GM19468 (cell line): ENCODE measurements at regions not wholly inside any gene's neighbourhood (a gene's known extent, or its start where the extent isn't known, plus 50 kb on each side); places are given as distances from the start of the nearest gene placed in this dataset.
"Not testable (repeated sequence)": the region's sequence is repeated elsewhere in the genome, so short reads cannot be mapped to it uniquely, and the experiment has no call there.

Experiments
- ATAC-seq: cut with Tn5 transposase; IDR thresholded peaks from one replicate; pipeline ENCODE4 v1.9.1; 2021; ENCODE audit warnings: mild to moderate bottlenecking, moderate library complexity, moderate number of reproducible peaks; ENCODE audit not compliant: unreplicated experiment; ENCODE audit errors: extremely low read depth

DNA sequence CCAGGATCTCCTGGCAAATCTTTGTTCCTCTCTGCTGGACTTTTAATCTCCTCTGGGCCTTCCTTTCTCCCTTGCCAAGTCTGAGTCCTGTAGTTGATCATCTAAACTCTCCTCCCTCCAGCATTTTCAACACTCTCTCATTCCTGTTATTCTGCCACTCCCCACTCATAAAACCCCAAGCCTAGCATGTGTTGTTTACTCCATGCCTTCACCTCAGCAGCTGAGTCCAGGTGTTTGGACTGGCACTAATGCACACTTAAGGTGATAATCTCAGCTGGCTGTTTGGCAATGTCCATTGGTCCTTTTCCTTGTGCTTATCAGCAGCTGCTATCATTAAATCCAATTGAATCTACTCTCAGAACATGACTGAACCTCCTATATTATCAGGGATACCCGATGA, 876.8 kb upstream of the TENM4 start:
- no peak for ATAC-seq

DNA sequence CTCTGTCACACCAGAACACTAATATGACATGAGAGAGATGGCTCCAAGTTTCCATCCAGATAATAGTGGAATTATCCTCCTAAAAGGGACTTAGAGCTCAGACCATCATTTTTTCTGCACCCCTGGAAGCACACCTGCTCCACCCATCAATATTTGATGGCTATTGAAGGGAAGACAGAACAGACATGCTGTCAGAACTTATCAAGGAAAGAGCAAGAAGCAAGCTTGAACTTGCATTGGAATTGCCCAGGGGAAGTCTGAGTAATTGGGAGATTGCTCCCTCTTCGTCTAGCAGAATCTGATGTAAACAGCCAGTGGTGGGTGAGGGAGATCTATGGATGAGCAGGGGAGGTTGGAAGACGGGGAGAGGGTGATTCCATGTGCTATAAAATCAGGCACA, 874.4 kb upstream of the TENM4 start:
- no peak for ATAC-seq

DNA sequence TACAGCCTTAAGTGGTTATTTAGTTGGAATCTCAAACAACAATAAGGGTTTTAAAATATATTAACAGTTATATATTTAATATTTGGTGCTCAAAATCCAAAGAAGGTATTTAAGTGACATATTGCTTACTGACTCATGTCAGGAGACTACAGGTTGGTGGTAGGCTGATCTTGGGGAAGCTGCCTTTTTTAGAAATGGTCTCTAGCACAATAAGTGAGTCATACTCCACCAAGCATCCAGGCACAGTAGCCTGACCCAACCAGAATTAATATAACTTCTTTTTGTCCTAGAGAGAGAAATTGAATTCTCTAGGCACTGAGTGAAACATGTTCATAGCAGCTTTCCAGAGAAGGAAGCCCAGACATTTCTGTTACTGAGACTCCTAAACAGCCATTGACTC, 868.5 kb upstream of the TENM4 start:
- no peak for ATAC-seq

DNA sequence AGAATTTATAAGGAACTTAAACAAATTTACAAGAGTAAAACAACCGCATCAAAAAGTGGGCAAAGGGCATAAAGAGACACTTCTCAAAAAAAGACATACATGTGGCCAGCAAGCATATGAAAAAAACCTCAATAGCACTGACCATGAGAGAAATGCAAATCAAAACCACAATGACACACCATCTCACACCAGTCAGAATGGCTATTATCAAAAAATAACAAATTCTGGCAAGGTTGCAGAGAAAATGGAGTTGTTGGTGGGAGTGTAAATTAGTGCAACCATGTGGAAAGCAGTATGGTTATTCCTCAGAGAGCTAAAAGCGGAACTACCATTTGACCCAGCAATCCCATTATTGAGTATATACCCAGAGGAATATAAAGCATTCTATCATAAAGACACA, 866.8 kb upstream of the TENM4 start:
- ATAC-seq, result no peak

DNA sequence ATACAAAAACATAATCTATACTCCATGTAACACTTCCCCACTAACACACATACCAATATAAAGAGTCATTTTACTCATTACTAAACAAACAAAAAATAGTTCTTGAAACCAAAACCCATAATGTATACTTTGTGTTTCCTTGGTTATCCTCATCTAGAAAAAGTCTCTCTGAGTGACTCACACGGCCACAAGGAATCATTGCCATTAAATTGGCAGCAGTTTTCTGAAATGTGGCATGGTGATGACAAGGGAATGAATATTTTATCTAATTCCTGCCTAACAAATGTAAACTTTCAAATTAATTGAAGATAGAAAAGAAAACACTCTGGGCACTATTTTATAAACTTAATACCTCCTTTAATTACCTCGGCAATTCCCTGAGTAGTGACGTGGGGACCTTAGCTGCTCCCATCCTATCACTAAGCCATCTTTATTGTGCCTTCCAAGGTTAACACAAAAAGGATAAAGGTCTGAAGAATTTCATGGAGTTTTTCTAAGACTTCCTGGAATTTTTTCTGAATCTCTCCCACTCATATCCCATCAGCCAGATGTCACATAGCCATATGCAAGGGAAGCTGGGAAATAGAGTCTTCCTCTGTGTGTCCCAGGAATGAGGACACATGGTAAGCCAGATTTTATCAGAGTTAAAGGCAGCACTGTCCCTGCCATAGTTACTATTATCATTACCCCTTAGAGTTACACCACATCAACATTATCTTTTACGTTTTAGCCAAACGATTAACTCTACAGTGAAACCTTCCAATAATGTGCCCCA, 857.2 kb upstream of the TENM4 start:
- no peak for ATAC-seq

DNA sequence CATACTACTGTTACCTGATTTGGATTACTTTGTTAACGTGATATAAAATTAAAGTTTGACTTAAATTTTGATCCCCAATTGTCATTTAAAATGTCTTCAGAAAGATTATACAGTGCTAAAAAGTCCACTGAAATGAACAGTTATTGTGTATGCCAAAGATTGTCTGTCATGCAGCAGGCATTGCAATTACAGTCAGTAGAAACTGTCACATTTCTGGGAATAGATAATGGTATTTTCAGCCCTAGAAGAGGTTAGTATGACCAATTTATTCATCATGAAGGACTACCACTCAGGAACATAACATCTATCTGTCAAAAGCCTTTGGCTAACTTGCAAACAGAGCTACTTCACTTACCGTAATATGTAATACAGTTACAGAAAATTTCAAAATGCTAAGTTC, 852.5 kb upstream of the TENM4 start:
- ATAC-seq, result no peak

DNA sequence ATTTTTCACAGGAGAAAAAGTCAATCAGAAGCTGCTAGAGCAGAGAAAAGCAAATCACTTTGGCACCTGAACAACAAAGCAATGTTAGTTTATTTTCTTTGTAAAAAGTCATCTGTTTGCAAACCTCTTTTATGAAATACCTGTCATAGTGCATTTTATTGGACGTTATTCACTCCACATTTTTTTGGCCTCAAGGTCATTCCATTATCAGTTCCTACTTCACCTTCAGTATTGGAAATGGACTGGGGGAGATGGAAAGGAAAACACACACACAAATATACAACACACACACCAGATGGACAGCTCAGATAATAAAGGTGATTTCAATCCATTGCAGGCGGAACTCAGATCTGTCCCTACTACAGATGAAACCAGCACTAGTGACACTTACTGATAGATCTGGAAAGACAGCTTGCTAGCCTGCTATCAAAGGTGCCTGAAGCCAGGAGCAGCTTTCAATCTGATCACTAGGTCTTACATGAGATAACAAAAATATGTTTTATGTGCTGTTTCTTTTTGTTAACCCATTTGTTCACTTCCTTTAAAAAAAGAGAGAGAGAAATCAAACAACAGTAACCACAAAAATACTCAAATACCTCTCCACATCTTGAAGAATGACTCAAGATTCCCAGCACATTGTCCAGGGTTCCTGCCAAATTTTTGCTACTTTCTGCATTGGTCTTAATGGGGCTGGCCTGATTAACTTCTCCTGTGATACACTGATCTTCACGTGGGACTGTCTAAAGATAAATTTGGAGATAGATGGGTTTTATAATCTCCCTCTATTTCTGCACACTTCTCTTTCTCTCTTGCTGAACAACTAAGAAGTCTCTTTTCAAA, 844.3 kb upstream of the TENM4 start:
- no peak for ATAC-seq

DNA sequence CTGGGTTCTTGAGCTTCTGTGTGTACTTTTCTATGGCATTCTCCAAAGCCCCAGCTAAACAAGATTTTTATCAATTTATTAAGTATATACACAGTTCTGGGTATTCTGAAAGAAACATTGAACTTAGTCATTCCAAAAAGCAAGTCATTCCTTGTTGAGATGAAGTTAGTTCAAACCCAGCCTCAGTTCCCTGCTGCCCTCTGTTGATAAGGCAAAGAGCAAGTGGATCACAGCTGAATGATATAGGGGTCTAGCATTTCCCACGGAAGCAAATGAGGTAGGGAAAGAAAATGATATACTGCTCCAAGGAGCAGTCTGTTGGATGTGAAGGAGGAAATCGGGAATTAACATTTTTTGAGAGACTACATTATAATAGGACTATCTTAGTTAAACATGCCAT, 841.8 kb upstream of the TENM4 start:
- no peak for ATAC-seq

DNA sequence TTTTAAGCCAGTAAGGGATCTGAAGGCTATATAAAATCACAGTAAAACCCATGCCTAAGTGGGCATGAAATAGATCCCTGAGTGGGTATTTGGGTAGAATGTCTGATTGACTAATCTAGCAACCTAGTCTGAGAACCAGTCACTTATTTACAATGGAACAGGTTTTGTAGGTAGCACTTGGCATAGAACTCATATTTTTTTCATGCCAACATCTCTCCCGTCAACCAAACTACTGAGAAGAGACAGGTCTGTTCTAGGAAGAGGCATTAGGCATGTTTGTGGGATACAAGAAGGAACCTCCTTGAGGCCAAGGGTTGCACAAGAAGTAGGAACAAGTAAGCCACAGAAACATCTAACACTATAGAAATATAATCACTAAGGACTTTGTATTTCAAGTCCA, 840.4 kb upstream of the TENM4 start:
- no peak for ATAC-seq

DNA sequence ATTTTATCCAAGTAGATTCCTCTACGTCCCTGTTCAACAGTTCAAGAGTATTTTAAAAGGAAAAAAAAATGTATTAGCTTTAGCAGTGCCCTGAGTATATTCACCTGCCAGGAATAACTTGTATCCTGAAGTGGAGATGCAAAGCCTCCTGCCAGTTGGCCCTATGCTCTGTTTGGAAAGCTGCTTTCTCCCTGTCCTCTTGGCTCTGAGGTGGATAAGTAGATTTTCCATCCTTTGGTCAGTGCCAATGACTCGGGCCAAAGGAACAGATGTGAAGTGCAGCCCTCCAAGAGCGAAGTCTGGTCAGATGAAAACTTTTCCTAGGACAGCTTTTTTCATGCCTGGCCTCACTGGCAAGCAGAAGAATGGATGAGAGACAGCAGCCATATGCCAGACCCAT, 839.9 kb upstream of the TENM4 start:
- no peak for ATAC-seq

DNA sequence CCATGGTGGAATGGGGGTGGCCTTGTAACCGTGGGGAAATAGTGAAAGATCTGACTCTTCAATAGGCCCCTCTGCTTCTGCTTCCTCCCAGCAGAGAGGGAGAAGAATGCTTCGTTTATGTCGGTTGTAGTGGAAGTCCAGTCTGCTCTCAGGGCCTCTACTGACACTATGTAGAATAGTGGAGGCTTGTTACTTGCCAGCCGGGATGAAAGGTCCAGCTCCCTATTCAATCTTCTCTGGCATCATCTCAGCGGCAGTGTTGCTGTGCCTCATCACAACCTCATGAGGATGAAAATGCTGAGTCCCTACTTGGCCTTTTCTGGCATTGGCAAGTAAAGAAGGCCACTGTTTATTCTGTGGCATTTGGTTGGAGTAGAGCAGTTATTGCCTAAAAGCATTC, 820.9 kb upstream of the TENM4 start:
- no peak for ATAC-seq

DNA sequence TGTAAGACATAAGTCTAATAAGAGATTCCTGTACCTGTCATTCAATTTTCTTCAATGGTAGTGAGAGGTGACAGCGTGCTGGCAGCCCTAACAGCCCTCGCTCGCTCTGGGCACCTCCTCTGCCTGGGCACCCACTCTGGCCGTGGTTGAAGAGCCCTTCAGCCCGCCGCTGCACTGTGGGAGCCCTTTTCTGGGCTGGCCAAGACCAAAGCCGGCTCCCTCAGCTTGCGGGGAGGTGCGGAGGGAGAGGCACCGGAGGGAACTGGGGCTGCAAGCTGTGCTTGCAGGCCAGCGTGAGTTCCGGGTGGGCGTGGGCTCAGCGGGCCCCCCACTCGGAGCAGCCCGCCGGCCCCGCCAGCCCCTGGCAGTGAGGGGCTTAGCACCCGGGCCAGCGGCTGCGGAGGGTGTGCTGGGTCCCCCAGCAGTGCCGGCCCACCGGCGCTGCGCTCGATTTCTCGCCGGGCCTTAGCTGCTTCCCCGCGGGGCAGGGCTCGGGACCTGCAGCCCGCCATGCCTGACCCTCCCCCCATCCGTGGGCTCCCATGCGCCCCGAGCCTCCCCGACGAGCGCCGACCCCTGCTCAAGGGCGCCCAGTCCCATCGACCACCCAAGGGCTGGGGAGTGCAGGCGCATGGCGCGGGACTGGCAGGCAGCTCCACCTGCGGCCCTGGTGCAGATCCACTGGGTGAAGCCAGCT, 816.6 kb upstream of the TENM4 start:
- not testable (repeated sequence) for ATAC-seq

DNA sequence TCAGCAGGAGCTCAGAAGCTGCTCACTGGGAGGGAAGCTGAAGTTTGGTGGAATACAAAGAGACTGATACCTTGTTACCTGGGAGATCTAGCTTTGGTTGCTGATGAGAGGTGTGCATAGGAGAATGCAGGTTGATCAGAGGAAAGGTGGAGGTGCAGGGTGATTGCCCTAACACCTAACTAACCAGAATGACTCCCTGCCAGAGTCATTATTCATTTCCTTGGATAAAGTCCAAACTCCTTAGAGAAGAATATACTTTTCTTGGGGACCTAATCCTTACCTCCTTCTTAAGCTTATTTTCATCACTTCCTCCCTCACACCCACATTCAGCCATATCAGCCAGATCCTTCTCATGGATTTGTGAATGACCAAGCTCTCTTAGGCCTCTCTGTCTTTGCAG, 814.2 kb upstream of the TENM4 start:
- no peak for ATAC-seq

DNA sequence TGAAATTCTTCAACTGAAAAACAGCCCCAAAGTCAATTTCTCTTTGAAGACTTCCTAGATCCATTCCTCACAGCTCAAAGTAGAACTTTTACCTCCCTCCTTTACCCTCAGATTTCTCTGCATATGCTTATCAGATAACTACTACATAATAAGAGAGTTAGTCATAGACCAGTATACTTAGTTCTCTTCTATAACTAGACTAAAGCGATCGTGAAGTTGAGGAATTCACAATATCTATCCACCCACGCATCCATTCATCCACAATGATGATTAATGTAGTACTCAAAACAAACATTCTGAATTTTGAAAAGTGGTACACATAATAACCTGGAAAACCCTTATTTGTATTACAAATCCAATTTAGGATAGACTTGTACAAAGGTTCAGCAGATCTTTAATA, 800.9 kb upstream of the TENM4 start:
- ATAC-seq, result no peak

DNA sequence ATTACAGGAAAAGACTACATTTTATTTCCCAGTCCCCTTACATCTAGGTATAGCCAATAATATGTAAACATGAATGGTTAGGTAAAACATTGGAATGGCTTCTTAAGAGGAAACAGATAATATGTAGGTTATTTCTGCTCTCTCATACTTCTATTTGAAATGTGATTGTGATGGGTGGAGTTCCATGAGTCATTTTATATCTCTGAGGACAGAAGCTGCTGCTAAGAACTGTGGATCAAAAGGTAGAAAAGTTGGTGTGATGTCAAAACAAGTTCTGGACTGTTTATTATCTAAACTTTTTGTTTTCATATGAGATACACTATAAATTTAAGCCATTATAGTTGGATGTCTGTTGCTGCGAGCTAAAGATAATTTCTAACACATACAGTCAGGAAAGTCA, 799.4 kb upstream of the TENM4 start:
- ATAC-seq, result no peak

DNA sequence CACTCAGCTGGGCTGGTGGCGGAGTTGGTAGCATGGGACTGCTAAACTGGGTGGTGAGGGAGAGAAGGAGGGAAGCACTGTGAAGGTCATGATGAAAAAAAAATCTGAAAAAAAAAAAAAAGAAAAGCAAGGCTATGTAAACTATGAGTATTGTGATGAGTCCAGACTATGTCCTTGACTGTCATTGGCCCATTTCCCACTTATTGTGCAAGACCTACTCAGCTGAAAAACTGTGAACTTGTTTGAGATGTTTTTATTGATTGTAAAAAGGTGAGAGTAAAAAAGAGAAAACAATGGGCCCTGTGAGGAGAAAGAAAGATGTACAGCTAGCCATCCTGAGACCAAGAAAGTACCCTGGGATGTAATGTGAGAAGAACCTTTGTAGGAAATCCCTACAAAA, 798.4 kb upstream of the TENM4 start:
- no peak for ATAC-seq

DNA sequence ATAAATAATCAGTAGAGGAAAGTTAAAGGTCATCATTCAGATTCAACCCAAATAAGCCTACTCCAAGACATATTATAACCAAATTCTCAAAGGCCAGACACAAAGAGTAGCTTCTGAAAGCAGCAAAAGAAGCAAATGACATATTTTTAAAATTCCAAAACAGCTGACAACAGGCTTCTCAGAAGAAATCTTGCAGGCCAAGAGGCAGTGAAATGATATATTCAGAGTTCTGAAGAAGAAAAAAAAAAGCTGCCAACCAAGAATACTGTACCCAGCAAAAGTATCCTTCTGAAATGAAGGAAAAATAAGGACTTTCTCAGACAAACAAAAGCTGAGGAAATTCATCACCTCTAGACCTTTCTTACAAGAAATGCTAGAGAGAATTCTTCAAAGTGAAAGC, 787.1 kb upstream of the TENM4 start:
- ATAC-seq, result no peak

DNA sequence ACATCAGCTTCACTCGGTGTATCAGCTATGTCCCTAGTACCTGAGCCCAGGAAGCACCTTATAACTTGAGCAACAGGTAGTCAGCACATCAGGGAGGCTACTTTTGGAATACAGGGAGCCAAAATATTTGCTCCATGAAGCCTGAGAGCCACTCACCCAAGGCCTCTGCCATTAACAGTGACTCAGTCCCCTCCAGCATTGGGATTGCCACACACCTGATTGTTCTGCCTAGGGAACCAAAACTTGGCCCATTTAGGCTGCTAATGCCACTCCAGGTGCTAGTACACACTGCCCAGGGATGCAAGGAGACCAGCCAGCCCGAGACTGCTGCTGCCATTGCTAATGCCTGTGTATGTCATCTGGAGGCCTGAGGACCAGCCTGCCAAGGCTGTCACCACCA, 773.6 kb upstream of the TENM4 start:
- ATAC-seq, result no peak

DNA sequence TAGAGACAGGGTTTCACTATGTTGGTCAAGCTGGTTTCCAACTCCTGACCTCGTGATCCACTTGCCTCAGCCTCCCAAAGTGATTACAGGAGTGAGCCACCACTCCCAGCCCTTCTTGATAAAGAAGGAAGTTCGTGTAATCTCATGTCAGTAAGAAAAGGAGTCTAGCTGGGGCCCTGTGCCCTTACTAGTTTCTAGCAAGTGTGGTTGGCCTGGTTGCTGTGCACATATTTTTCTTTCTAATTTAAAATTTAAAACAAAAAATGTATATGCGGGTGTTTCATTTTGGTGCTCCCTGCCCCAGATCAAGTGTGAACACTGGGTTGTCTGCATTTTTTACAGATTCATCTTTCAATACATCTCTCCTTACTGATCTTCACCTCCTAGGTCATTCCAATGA, 770.8 kb upstream of the TENM4 start:
- no peak for ATAC-seq

DNA sequence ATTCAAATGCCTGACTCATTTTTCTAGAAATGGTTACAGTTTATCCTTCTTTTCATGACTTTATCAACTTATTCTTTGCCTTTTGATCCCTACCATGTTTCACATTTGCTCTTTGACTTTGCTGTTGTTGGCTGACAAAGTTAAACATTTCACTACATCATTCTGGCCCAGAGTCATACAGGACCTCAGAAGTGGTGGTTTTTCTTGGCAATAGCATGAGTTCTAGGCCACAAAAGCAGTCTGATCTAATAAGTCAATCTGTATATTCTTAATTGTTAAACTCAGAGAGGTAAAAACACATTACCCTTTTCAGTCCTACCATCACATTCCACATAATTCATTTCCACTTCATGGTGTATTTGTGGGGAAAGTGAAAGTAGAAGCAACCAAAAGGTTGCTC, 763.2 kb upstream of the TENM4 start:
- ATAC-seq, result no peak

DNA sequence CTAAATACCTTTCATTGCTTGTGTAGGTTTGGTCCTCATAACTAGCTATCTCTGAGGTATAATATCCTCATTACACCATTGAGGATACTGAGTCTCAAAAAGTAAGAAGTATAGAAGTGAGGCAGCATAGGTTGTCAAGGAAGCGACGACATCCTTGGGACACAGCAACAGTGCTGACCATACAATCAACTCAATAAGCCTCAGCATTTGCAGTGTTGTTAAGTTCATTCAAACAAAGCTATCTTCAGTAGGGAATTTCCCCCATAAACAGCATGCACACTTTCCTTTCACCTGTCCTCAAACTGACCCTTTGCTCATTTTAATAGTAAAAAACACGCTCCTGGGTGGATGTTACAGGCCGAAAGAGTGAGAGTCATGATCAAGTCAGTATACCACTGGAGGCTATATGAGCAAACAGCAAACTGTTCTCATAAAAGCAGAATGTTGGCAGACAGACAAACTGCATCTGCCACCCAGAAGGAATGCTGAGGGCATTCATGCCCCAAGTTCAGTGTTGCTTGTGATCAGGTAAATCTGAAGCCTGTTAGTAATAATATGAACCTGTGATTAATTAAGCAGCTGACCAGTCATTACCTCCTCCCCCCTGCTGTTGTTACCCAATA, 756.2 kb upstream of the TENM4 start:
- no peak for ATAC-seq
